ACHN (cell line): ENCODE measurements at regions not wholly inside any gene's neighbourhood (a gene's known extent, or its start where the extent isn't known, plus 50 kb on each side); places are given as distances from the start of the nearest gene placed in this dataset.

Source experiments
- DNase-seq: peaks from one replicate; pipeline ENCODE4 v3.0.0-alpha.2; 2015
- in situ Hi-C: cut with HindIII; loops from 2 replicates; pipeline ENCODE4 v1.10.0; 2017; ENCODE audit warnings: low sequenced_read_pairs, low pct_ligation_motif_present, low pct_unique_long_range_greater_than_20kb

GRCh38 chr1:115499253-115499652 is 142.5 kb upstream of the VANGL1 start:
- no peak for DNase-seq
- in situ Hi-C loops, result no loop called here

GRCh38 chr1:115496904-115497527 is 144.8 kb upstream of the VANGL1 start:
- in situ Hi-C loops, result no loop called here
- peak; percentile 90 for DNase-seq

GRCh38 chr1:115495625-115496024 is 146.1 kb upstream of the VANGL1 start:
- no peak for DNase-seq

GRCh38 chr1:115495111-115495510 is 146.7 kb upstream of the VANGL1 start:
- DNase-seq, result no peak
- in situ Hi-C loops, result no loop called here

More at GRCh38 chr1:115495625-115496024, 146.1 kb upstream of the VANGL1 start:
- in situ Hi-C loops, result no loop called here

GRCh38 chr1:115493834-115494233 is 147.9 kb upstream of the VANGL1 start:
- in situ Hi-C loops, result no loop called here
- DNase-seq, result no peak

GRCh38 chr1:115492880-115493279 is 148.9 kb upstream of the VANGL1 start:
- in situ Hi-C loops, result no loop called here
- peak; percentile 31 for DNase-seq

GRCh38 chr1:115492019-115492595 is 149.7 kb upstream of the VANGL1 start:
- in situ Hi-C loops, result no loop called here
- DNase-seq, result no peak

GRCh38 chr1:115491298-115492018 is 150.3 kb upstream of the VANGL1 start:
- in situ Hi-C loops, result no loop called here
- no peak for DNase-seq

GRCh38 chr1:115479055-115479482 is 141.0 kb upstream of the NGF start:
- DNase-seq, result no peak
- in situ Hi-C loops, result no loop called here

GRCh38 chr1:115477071-115477470 is 139.0 kb upstream of the NGF start:
- no peak for DNase-seq
- in situ Hi-C loops, result no loop called here

GRCh38 chr1:115476616-115477015 is 138.6 kb upstream of the NGF start:
- DNase-seq, result no peak
- in situ Hi-C loops, result no loop called here

GRCh38 chr1:115475901-115476300 is 137.9 kb upstream of the NGF start:
- in situ Hi-C loops, result no loop called here
- no peak for DNase-seq

- in situ Hi-C loops, result no loop called here
- DNase-seq, result no peak
Measured at GRCh38 chr1:115475252-115475651, 137.2 kb upstream of the NGF start.

- in situ Hi-C loops, result loop anchor here (25.0 kb wide), 1 partner anchor 337 kb away; no protein-coding TSS in a partner anchor
- no peak for DNase-seq
Measured at GRCh38 chr1:115473986-115474565, 136.0 kb upstream of the NGF start.

GRCh38 chr1:115469703-115470476 is 131.8 kb upstream of the NGF start:
- in situ Hi-C loops, result loop anchor here (25.0 kb wide), 1 partner anchor 333 kb away; no protein-coding TSS in a partner anchor
- DNase-seq, result peak; percentile 85

- in situ Hi-C loops, result loop anchor here (25.0 kb wide), 1 partner anchor 330 kb away; no protein-coding TSS in a partner anchor
- DNase-seq, result no peak
Measured at GRCh38 chr1:115467790-115468189, 129.7 kb upstream of the NGF start.

- in situ Hi-C loops, result loop anchor here (25.0 kb wide), 1 partner anchor 330 kb away; no protein-coding TSS in a partner anchor
- no peak for DNase-seq
Measured at GRCh38 chr1:115467196-115467595, 129.1 kb upstream of the NGF start.

GRCh38 chr1:115466433-115466832 is 128.4 kb upstream of the NGF start:
- in situ Hi-C loops, result loop anchor here (25.0 kb wide), 1 partner anchor 329 kb away; no protein-coding TSS in a partner anchor
- DNase-seq, result no peak
